DMS153 treated with DMSO at 0.1 percent for 48 hours (cell line): ENCODE measurements at regions not wholly inside any gene's neighbourhood (a gene's known extent, or its start where the extent isn't known, plus 50 kb on each side); places are given as distances from the start of the nearest gene placed in this dataset.

Source experiments
- DNase-seq: peaks from one replicate; lab custom pipeline; 2025; ENCODE audit not compliant: unreplicated experiment; lab: John Stamatoyannopoulos, UW

- no peak for DNase-seq
Observed at GRCh38 chr11:95586155-95586554, 203.4 kb downstream of the FAM76B start.

GRCh38 chr11:95585752-95586077, 203.9 kb downstream of the FAM76B start:
- no peak for DNase-seq

- DNase-seq, result no peak
Observed at GRCh38 chr11:95585069-95585751, 204.4 kb downstream of the FAM76B start.

GRCh38 chr11:95584589-95584988, 205.0 kb downstream of the FAM76B start:
- no peak for DNase-seq

GRCh38 chr11:95584180-95584579, 205.4 kb downstream of the FAM76B start:
- DNase-seq, result no peak

- DNase-seq, result no peak
Observed at GRCh38 chr11:95577716-95578460, 211.7 kb downstream of the FAM76B start.

GRCh38 chr11:95576146-95576845, 213.3 kb downstream of the FAM76B start:
- DNase-seq, result no peak

- DNase-seq, result no peak
Observed at GRCh38 chr11:95575517-95575916, 214.1 kb downstream of the FAM76B start.

GRCh38 chr11:95571718-95572260, 217.8 kb downstream of the FAM76B start:
- DNase-seq, result no peak

- no peak for DNase-seq
Observed at GRCh38 chr11:95570845-95571244, 218.7 kb downstream of the FAM76B start.

GRCh38 chr11:95569207-95569606, 220.4 kb downstream of the FAM76B start:
- no peak for DNase-seq

- no peak for DNase-seq
Observed at GRCh38 chr11:95568281-95568680, 221.3 kb downstream of the FAM76B start.

- DNase-seq, result no peak
Observed at GRCh38 chr11:95567685-95568084, 221.9 kb downstream of the FAM76B start.

- DNase-seq, result no peak
Observed at GRCh38 chr11:95566211-95566610, 223.4 kb downstream of the FAM76B start.

- DNase-seq, result no peak
Observed at GRCh38 chr11:95565724-95566141, 223.8 kb downstream of the FAM76B start.

GRCh38 chr11:95563859-95564258, 225.7 kb downstream of the FAM76B start:
- no peak for DNase-seq

- no peak for DNase-seq
Observed at GRCh38 chr11:95563173-95563572, 226.4 kb downstream of the FAM76B start.

GRCh38 chr11:95562196-95562921, 227.2 kb downstream of the FAM76B start:
- no peak for DNase-seq

- DNase-seq, result no peak
Observed at GRCh38 chr11:95559899-95560298, 229.7 kb downstream of the FAM76B start.

- DNase-seq, result no peak
Observed at GRCh38 chr11:95557376-95557775, 232.2 kb downstream of the FAM76B start.
